ENCODE measurements at regions not wholly inside any gene's neighbourhood (a gene's known extent, or its start where the extent isn't known, plus 50 kb on each side); places are given as distances from the start of the nearest gene placed in this dataset.

DNA sequence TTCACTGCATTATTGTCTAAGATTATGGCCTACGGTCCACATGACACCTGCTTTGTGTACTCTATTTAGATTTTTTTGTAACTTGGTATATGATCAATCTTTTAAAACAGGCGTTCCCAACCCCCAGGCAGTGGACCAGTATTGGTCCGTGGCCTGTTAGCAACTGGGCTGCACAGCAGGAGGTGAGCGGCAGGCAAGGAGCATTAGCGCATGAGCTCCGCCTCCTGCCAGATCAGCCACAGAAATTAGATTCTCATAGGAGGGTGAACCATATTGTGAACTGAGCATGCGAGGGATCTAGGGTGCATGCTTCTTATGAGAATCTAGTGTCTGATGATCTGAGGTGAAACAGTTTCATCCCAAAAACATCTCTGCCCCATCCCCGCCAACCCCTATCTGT lies 228.4 kb upstream of the NR5A2 start:
- TF ChIP-seq, protein P1, sequence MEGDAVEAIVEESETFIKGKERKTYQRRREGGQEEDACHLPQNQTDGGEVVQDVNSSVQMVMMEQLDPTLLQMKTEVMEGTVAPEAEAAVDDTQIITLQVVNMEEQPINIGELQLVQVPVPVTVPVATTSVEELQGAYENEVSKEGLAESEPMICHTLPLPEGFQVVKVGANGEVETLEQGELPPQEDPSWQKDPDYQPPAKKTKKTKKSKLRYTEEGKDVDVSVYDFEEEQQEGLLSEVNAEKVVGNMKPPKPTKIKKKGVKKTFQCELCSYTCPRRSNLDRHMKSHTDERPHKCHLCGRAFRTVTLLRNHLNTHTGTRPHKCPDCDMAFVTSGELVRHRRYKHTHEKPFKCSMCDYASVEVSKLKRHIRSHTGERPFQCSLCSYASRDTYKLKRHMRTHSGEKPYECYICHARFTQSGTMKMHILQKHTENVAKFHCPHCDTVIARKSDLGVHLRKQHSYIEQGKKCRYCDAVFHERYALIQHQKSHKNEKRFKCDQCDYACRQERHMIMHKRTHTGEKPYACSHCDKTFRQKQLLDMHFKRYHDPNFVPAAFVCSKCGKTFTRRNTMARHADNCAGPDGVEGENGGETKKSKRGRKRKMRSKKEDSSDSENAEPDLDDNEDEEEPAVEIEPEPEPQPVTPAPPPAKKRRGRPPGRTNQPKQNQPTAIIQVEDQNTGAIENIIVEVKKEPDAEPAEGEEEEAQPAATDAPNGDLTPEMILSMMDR (IDR thresholded peaks at IDR 0.05) = no peak
- TF ChIP-seq POLR2A (IDR thresholded peaks at IDR 0.05) = no peak

Data from Peyer's patch (tissue), 4 donors.